GM23248 (cell line): ENCODE measurements at regions not wholly inside any gene's neighbourhood (a gene's known extent, or its start where the extent isn't known, plus 50 kb on each side); places are given as distances from the start of the nearest gene placed in this dataset.

ENCODE experiments used
- DNase-seq: peaks from one replicate; pipeline ENCODE4 v3.0.0-alpha.2; 2015
- H2AFZ ChIP-seq: fragments of 200-600 bp; sonication (generic); 2 replicates; pipeline ENCODE4 v1.6.1; 2016; ENCODE audit warnings: antibody characterized with exemption
- H3F3A ChIP-seq: fragments of 200-600 bp; sonication (generic); 2 replicates; pipeline ENCODE4 v1.6.1; 2016; ENCODE audit warnings: mild to moderate bottlenecking, antibody characterized with exemption, mixed run types; ENCODE audit not compliant: insufficient read depth
- H3K27ac ChIP-seq: fragments of 200-600 bp; sonication (generic); 2 replicates; pipeline ENCODE4 v1.5.1; 2016; ENCODE audit warnings: mild to moderate bottlenecking
- H3K27me3 ChIP-seq: fragments of 200-600 bp; sonication (generic); replicated peaks from 2 replicates; pipeline ENCODE4 v1.6.1; 2016; ENCODE audit warnings: mild to moderate bottlenecking; ENCODE audit not compliant: insufficient read depth
- H3K36me3 ChIP-seq: fragments of 200-600 bp; sonication (generic); 2 replicates; pipeline ENCODE4 v1.6.1; 2016; ENCODE audit warnings: low read depth, mild to moderate bottlenecking
- H3K4me1 ChIP-seq: fragments of 200-600 bp; sonication (generic); 2 replicates; pipeline ENCODE4 v1.6.1; 2016; ENCODE audit warnings: mild to moderate bottlenecking; ENCODE audit not compliant: insufficient read depth
- H3K4me2 ChIP-seq: fragments of 200-600 bp; sonication (generic); one replicate; pipeline ENCODE4 v1.6.1; 2016; ENCODE audit warnings: mild to moderate bottlenecking; ENCODE audit not compliant: unreplicated experiment
- H3K4me3 ChIP-seq: fragments of 200-600 bp; sonication (generic); 2 replicates; pipeline ENCODE4 v1.5.1; 2016; ENCODE audit warnings: mild to moderate bottlenecking
- H3K79me2 ChIP-seq: fragments of 200-600 bp; sonication (generic); 2 replicates; pipeline ENCODE4 v1.6.1; 2016; ENCODE audit warnings: mild to moderate bottlenecking; ENCODE audit not compliant: insufficient read depth
- H3K9ac ChIP-seq: fragments of 200-600 bp; sonication (generic); 2 replicates; pipeline ENCODE4 v1.6.1; 2016; ENCODE audit warnings: mild to moderate bottlenecking
- H3K9me2 ChIP-seq: fragments of 200-600 bp; sonication (generic); 2 replicates; pipeline ENCODE4 v1.6.1; 2016; ENCODE audit warnings: mixed run types, mild to moderate bottlenecking, moderate library complexity; ENCODE audit not compliant: insufficient read depth
- H3K9me3 ChIP-seq: fragments of 200-600 bp; sonication (generic); one replicate; pipeline ENCODE4 v1.6.1; 2017; ENCODE audit warnings: low read depth
- H4K20me1 ChIP-seq: fragments of 200-600 bp; sonication (generic); 2 replicates; pipeline ENCODE4 v1.6.0; 2016; ENCODE audit not compliant: insufficient read depth
- EZH2 ChIP-seq: fragments of 200-600 bp; sonication (generic); IDR thresholded peaks from 2 replicates; pipeline ENCODE4 v1.6.1; 2018; ENCODE audit warnings: antibody characterized with exemption, mild to moderate bottlenecking; ENCODE audit not compliant: insufficient read depth, poor library complexity, severe bottlenecking
- EZH2phosphoT487 ChIP-seq: fragments of 200-600 bp; sonication (generic); IDR thresholded peaks from 2 replicates; pipeline ENCODE4 v1.6.1; 2018; ENCODE audit warnings: antibody characterized with exemption, moderate library complexity, mild to moderate bottlenecking, low read depth; ENCODE audit not compliant: insufficient read depth
- WGBS, 2 experiments: methylation state at CpG; one replicate each; pipeline ENCODE4 v1.1.6; 2015 to 2017; ENCODE audit warnings: low lambda C conversion rate in 2 of 2, low coverage in 1 of 2; ENCODE audit errors: missing lambda C conversion rate in 2 of 2; 5-methylcytosine and 5-hydroxymethylcytosine counted together
- in situ Hi-C: fragments of 300-500 bp; cut with MboI; formaldehyde crosslinking; loops from 2 replicates; pipeline ENCODE4 v1.15.0; 2020

GRCh38 chr11:15565880-15566279 lies 451.2 kb downstream of the INSC start:
- in situ Hi-C loops = no loop called here
- H3K79me2 ChIP-seq = no peaks in the 10 kb centered on the region
- DNase-seq = no peak
- H3K9me2 ChIP-seq = no peaks in the 10 kb centered on the region
- no peak overlapping the region for H3K9ac ChIP-seq
- TF ChIP-seq EZH2phosphoT487 (no peak), EZH2 (no peak)
- no peaks in the 10 kb centered on the region for H3K27me3 ChIP-seq
- H3K27ac ChIP-seq = no peak overlapping the region
- no peaks in the 10 kb centered on the region for H3K9me3 ChIP-seq
- no peak overlapping the region for H2AFZ ChIP-seq
- no peaks in the 10 kb centered on the region for H3K4me1 ChIP-seq
- no peak overlapping the region for H3K4me3 ChIP-seq
- H3K4me2 ChIP-seq = no peak overlapping the region
- 42 to 50% methylated on average over 8 of the region's 8 CpGs for WGBS, 2 experiments
- no peaks in the 10 kb centered on the region for H3K36me3 ChIP-seq
- no peaks in the 10 kb centered on the region for H3F3A ChIP-seq
- no peaks in the 10 kb centered on the region for H4K20me1 ChIP-seq

DNA sequence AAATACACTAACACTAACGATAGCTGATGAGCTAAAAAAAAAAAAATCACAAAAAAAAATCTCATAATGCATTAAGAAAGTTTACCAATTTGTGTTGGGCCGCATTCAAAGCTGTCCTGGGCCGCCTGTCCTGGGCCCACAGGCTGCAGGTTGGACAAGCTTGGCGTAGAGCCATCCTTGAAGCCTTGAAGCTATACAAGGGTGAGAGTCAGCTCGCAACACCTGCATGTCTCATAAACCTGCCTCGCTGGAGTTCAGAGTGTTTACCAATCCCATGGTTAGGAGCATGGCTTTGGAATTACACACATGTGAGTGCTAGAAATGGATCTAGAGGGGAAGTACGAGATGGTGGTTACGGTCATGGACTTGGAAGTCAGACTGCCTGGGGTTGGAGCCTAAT lies 453.7 kb downstream of the INSC start:
- Histone ChIP-seq H3K4me2 (no peak overlapping the region), H3K36me3 (no peaks in the 10 kb centered on the region), H3K9me2 (no peaks in the 10 kb centered on the region), H4K20me1 (no peaks in the 10 kb centered on the region), H3K27me3 (no peaks in the 10 kb centered on the region), H3K9ac (no peak overlapping the region), H3K9me3 (no peaks in the 10 kb centered on the region), H3K79me2 (no peaks in the 10 kb centered on the region), H3K4me3 (no peak overlapping the region), H3K4me1 (no peaks in the 10 kb centered on the region), H2AFZ (no peak overlapping the region), H3F3A (no peaks in the 10 kb centered on the region), H3K27ac (no peak overlapping the region)
- no peak for DNase-seq
- in situ Hi-C loops = no loop called here
- TF ChIP-seq EZH2 (no peak), EZH2phosphoT487 (no peak)
- WGBS, 2 experiments = 31 to 32% methylated on average over 8 of the region's 8 CpGs

- in situ Hi-C loops = no loop called here
- Histone ChIP-seq H2AFZ (no peak overlapping the region), H3K9ac (no peak overlapping the region), H3K4me1 (no peaks in the 10 kb centered on the region), H3K36me3 (no peaks in the 10 kb centered on the region), H3K4me3 (no peak overlapping the region), H3K27ac (no peak overlapping the region), H3K27me3 (no peaks in the 10 kb centered on the region), H3K4me2 (no peak overlapping the region), H3K9me2 (no peaks in the 10 kb centered on the region), H3K79me2 (no peaks in the 10 kb centered on the region), H4K20me1 (no peaks in the 10 kb centered on the region), H3F3A (no peaks in the 10 kb centered on the region), H3K9me3 (no peaks in the 10 kb centered on the region)
- TF ChIP-seq EZH2phosphoT487 (no peak), EZH2 (no peak)
- peak; percentile 2 for DNase-seq
- 0 to 1% methylated on average over 7 of the region's 7 CpGs for WGBS, 2 experiments
These were observed 454.7 kb downstream of the INSC start for GRCh38 chr11:15569305-15570025.

GRCh38 chr11:15575409-15575808 lies 460.7 kb downstream of the INSC start:
- no peaks in the 10 kb centered on the region for H4K20me1 ChIP-seq
- no peak overlapping the region for H2AFZ ChIP-seq
- H3K27ac ChIP-seq = no peak overlapping the region
- H3K36me3 ChIP-seq = no peaks in the 10 kb centered on the region
- H3K27me3 ChIP-seq = no peaks in the 10 kb centered on the region
- H3K4me1 ChIP-seq = no peaks in the 10 kb centered on the region
- no peak overlapping the region for H3K4me3 ChIP-seq
- H3K4me2 ChIP-seq = no peak overlapping the region
- DNase-seq = no peak
- 8 to 14% methylated on average over 2 of the region's 2 CpGs for WGBS, 2 experiments
- H3K9ac ChIP-seq = no peak overlapping the region
- no peak for TF ChIP-seq EZH2
- TF ChIP-seq EZH2phosphoT487 = no peak
- no peaks in the 10 kb centered on the region for H3K9me2 ChIP-seq
- in situ Hi-C loops = no loop called here
- H3K79me2 ChIP-seq = no peaks in the 10 kb centered on the region
- no peaks in the 10 kb centered on the region for H3K9me3 ChIP-seq
- no peaks in the 10 kb centered on the region for H3F3A ChIP-seq

GRCh38 chr11:15576769-15577168 lies 462.0 kb downstream of the INSC start:
- H3K27ac ChIP-seq = no peak overlapping the region

More at GRCh38 chr11:15576769-15577168, 462.0 kb downstream of the INSC start:
- TF ChIP-seq EZH2 (no peak), EZH2phosphoT487 (no peak)
- no peaks in the 10 kb centered on the region for H3K27me3 ChIP-seq
- in situ Hi-C loops = no loop called here
- no peak overlapping the region for H2AFZ ChIP-seq
- DNase-seq = no peak
- no peak overlapping the region for H3K9ac ChIP-seq
- no peaks in the 10 kb centered on the region for H3K9me2 ChIP-seq
- no peaks in the 10 kb centered on the region for H3F3A ChIP-seq
- H3K4me1 ChIP-seq = no peaks in the 10 kb centered on the region
- H3K4me2 ChIP-seq = no peak overlapping the region
- H3K4me3 ChIP-seq = no peak overlapping the region
- WGBS, 2 experiments = 22 to 32% methylated on average over 4 of the region's 4 CpGs
- H3K79me2 ChIP-seq = no peaks in the 10 kb centered on the region
- H3K9me3 ChIP-seq = no peaks in the 10 kb centered on the region
- no peaks in the 10 kb centered on the region for H4K20me1 ChIP-seq
- no peaks in the 10 kb centered on the region for H3K36me3 ChIP-seq
